Caco-2 (cell line): ENCODE measurements at regions not wholly inside any gene's neighbourhood (a gene's known extent, or its start where the extent isn't known, plus 50 kb on each side); places are given as distances from the start of the nearest gene placed in this dataset.

Experiments
- BruUV-seq: library from RNA; stranded (reverse); fragments of 400-500 nt; replicated peaks from 2 replicates; lab custom pipeline; 2021; lab: Mats Ljungman, UMichigan
- CTCF ChIA-PET: fragments of 300-600 bp; sonication (Branson Sonifier 250); formaldehyde crosslinking; loops from one replicate; lab custom pipeline; 2022; ENCODE audit warnings: antibody characterized with exemption; lab: Charles Lee
- POLR2A ChIA-PET: fragments of 300-600 bp; sonication (Branson Sonifier 250); formaldehyde crosslinking; loops from one replicate; lab custom pipeline; 2022; ENCODE audit warnings: antibody characterized with exemption; lab: Charles Lee
- DNase-seq, 2 experiments: peaks; one replicate each; pipeline versions ENCODE4 v3.0.0 to v3.0.0-alpha.2; 2020 to 2022
- H3K27me3 ChIP-seq: replicated peaks from 2 replicates; pipeline ENCODE4 v1.6.0; 2011; ENCODE audit warnings: low read length; ENCODE audit not compliant: control insufficient read depth, insufficient read depth
- H3K36me3 ChIP-seq: 2 replicates; pipeline ENCODE4 v1.5.1; 2011; ENCODE audit warnings: low read length; ENCODE audit not compliant: control insufficient read depth, insufficient read depth
- H3K4me1 ChIP-seq: fragments of 250-450 bp; sonication (Bioruptor Pico); 2 replicates; pipeline ENCODE4 v1.5.1; 2020; ENCODE audit warnings: mild to moderate bottlenecking
- H3K4me3 ChIP-seq: 2 replicates; pipeline ENCODE4 v1.5.1; 2011; ENCODE audit warnings: low read depth, mild to moderate bottlenecking, control low read depth, low read length
- H3K9me3 ChIP-seq: fragments of 250-450 bp; sonication (Bioruptor Pico); 2 replicates; pipeline ENCODE4 v1.5.1; 2020; ENCODE audit warnings: mild to moderate bottlenecking, moderate library complexity
- H3K27ac Mint-ChIP-seq: one replicate; pipeline ENCODE4 v1.8.0; 2022; ENCODE audit warnings: mixed read lengths; ENCODE audit not compliant: unreplicated experiment
- H3K27me3 Mint-ChIP-seq: one replicate; pipeline ENCODE4 v1.8.0; 2022; ENCODE audit warnings: mixed read lengths; ENCODE audit not compliant: insufficient read depth, unreplicated experiment
- H3K36me3 Mint-ChIP-seq: one replicate; pipeline ENCODE4 v1.8.0; 2022; ENCODE audit warnings: mild to moderate bottlenecking, mixed read lengths; ENCODE audit not compliant: insufficient read depth, unreplicated experiment
- H3K4me1 Mint-ChIP-seq: one replicate; pipeline ENCODE4 v1.8.0; 2022; ENCODE audit warnings: low read depth, mixed read lengths; ENCODE audit not compliant: unreplicated experiment
- H3K4me3 Mint-ChIP-seq: one replicate; pipeline ENCODE4 v1.8.0; 2022; ENCODE audit warnings: mild to moderate bottlenecking, moderate library complexity, mixed read lengths; ENCODE audit not compliant: unreplicated experiment
- H3K9me3 Mint-ChIP-seq: one replicate; pipeline ENCODE4 v1.8.0; 2022; ENCODE audit warnings: mixed read lengths; ENCODE audit not compliant: unreplicated experiment
- CTCF ChIP-seq, 2 experiments: fragments of 200-600 bp in 1 of 2; IDR thresholded peaks; 1 replicate in 1 of 2; 2 replicates in 1 of 2; pipeline versions ENCODE4 v1.5.1 to v1.8.0; 2011 to 2022; ENCODE audit warnings: antibody characterized with exemption in 1 of 2, control low read depth in 1 of 2, inconsistent platforms in 1 of 2, low read depth in 1 of 2, low read length in 1 of 2, mild to moderate bottlenecking in 1 of 2, moderate library complexity in 1 of 2; ENCODE audit not compliant: insufficient read depth in 1 of 2, severe bottlenecking in 1 of 2, unreplicated experiment in 1 of 2
- intact Hi-C: fragments of 100-400 bp; cut with micrococcal nuclease; formaldehyde crosslinking; loops from one replicate; pipeline ENCODE4 v1.10.0; 2022; ENCODE audit not compliant: unreplicated experiment

- Histone ChIP-seq H3K4me1 (no peaks in the 10 kb centered on the region), H3K27me3 (no peaks in the 10 kb centered on the region), H3K4me3 (no peak overlapping the region), H3K36me3 (no peaks in the 10 kb centered on the region), H3K9me3 (no peaks in the 10 kb centered on the region)
- POLR2A ChIA-PET: no interaction called here
- peaks cover 10% of the 10 kb centered on the region for H3K4me1 Mint-ChIP-seq
- no peaks in the 10 kb centered on the region for H3K9me3 Mint-ChIP-seq
- DNase-seq: no peak
- CTCF ChIA-PET: no interaction called here
- H3K27ac Mint-ChIP-seq: no peak overlapping the region
- BruUV-seq: no TSS peak
- intact Hi-C loops: no loop called here
- H3K36me3 Mint-ChIP-seq: no peaks in the 10 kb centered on the region
- H3K4me3 Mint-ChIP-seq: no peak overlapping the region
- no peaks in the 10 kb centered on the region for H3K27me3 Mint-ChIP-seq
- no peak for TF ChIP-seq CTCF (IDR thresholded peaks at IDR 0.05; ENCODE audit: insufficient read depth in 1 of 2, low read depth in 1 of 2, low read length in 1 of 2, severe bottlenecking in 1 of 2, unreplicated experiment in 1 of 2)
Measured at GRCh38 chr2:191522478-191523120, 155.3 kb upstream of the NABP1 start.

- Histone ChIP-seq H3K4me3 (no peak overlapping the region), H3K36me3 (no peaks in the 10 kb centered on the region), H3K9me3 (no peaks in the 10 kb centered on the region), H3K4me1 (no peaks in the 10 kb centered on the region), H3K27me3 (no peaks in the 10 kb centered on the region)
- BruUV-seq: no TSS peak
- H3K4me1 Mint-ChIP-seq: no peaks in the 10 kb centered on the region
- no peak overlapping the region for H3K4me3 Mint-ChIP-seq
- H3K36me3 Mint-ChIP-seq: no peaks in the 10 kb centered on the region
- intact Hi-C loops: no loop called here
- H3K9me3 Mint-ChIP-seq: no peaks in the 10 kb centered on the region
- ChIA-PET CTCF (no interaction called here), POLR2A (no interaction called here)
- H3K27ac Mint-ChIP-seq: no peak overlapping the region
- no peaks in the 10 kb centered on the region for H3K27me3 Mint-ChIP-seq
- no peak for TF ChIP-seq CTCF (IDR thresholded peaks at IDR 0.05; ENCODE audit: insufficient read depth in 1 of 2, low read depth in 1 of 2, low read length in 1 of 2, severe bottlenecking in 1 of 2, unreplicated experiment in 1 of 2)
- DNase-seq: no peak
Measured at GRCh38 chr2:191526091-191526490, 151.8 kb upstream of the NABP1 start.

- Histone ChIP-seq H3K4me1 (no peaks in the 10 kb centered on the region), H3K4me3 (no peak overlapping the region), H3K9me3 (no peaks in the 10 kb centered on the region), H3K36me3 (no peaks in the 10 kb centered on the region), H3K27me3 (no peaks in the 10 kb centered on the region)
- H3K4me1 Mint-ChIP-seq: no peaks in the 10 kb centered on the region
- no peaks in the 10 kb centered on the region for H3K36me3 Mint-ChIP-seq
- H3K4me3 Mint-ChIP-seq: no peak overlapping the region
- BruUV-seq: no TSS peak
- no peak for DNase-seq
- no peak overlapping the region for H3K27ac Mint-ChIP-seq
- ChIA-PET CTCF (no interaction called here), POLR2A (no interaction called here)
- no peaks in the 10 kb centered on the region for H3K27me3 Mint-ChIP-seq
- no peak for TF ChIP-seq CTCF (IDR thresholded peaks at IDR 0.05; ENCODE audit: insufficient read depth in 1 of 2, low read depth in 1 of 2, low read length in 1 of 2, severe bottlenecking in 1 of 2, unreplicated experiment in 1 of 2)
- H3K9me3 Mint-ChIP-seq: no peaks in the 10 kb centered on the region
- intact Hi-C loops: no loop called here
Measured at GRCh38 chr2:191526536-191526935, 151.4 kb upstream of the NABP1 start.
